ENCODE measurements at regions not wholly inside any gene's neighbourhood (a gene's known extent, or its start where the extent isn't known, plus 50 kb on each side); places are given as distances from the start of the nearest gene placed in this dataset.

DNA sequence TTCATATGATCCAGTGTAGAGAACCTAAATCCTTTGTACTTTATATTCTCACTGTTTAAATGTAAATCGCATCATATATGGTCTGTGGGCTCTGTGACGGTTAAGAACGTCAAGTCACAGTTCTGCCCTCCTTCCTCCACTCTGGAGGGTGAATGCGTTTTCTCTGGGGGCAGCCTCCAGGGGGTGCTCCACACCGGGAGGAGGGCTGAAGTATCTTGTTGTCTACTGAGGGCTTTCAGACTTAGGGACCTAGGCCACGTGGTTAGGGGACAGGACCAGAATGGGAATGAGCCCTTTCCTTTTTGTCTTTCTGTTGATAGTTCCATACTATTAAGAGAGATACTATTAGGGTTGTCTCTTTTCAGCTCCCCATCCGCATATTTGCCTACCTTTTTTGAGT lies 504.9 kb downstream of the FGF9 start:
- ChIA-PET CTCF (no interaction called here), POLR2A (no interaction called here)
- ATAC-seq = no peak
- intact Hi-C loops (cut with micrococcal nuclease; ENCODE audit: unreplicated experiment) (no loop called here), in situ Hi-C loops (cut with HindIII; ENCODE audit: low pct_unique_long_range_greater_than_20kb, low sequenced_read_pairs) (no loop called here)
- Histone ChIP-seq H3K27me3 (ENCODE audit: control insufficient read depth, insufficient read depth, low read length) (no peaks in the 10 kb centered on the region), H3K27ac (ENCODE audit: low read length) (no peak overlapping the region), H3K36me3 (ENCODE audit: control insufficient read depth, insufficient read depth, low read length) (no peaks in the 10 kb centered on the region; the same call in 1 of the 2 replicates), H3K9me3 (ENCODE audit: control insufficient read depth, insufficient read depth, low read depth, low read length) (no peaks in the 10 kb centered on the region), H3K4me3 (ENCODE audit: low read depth in 2 of 2, low read length in 2 of 2) (no peak overlapping the region), H3K4me1 (ENCODE audit: control insufficient read depth, insufficient read depth, low read length) (no peaks in the 10 kb centered on the region)
- TF ChIP-seq, protein P1, sequence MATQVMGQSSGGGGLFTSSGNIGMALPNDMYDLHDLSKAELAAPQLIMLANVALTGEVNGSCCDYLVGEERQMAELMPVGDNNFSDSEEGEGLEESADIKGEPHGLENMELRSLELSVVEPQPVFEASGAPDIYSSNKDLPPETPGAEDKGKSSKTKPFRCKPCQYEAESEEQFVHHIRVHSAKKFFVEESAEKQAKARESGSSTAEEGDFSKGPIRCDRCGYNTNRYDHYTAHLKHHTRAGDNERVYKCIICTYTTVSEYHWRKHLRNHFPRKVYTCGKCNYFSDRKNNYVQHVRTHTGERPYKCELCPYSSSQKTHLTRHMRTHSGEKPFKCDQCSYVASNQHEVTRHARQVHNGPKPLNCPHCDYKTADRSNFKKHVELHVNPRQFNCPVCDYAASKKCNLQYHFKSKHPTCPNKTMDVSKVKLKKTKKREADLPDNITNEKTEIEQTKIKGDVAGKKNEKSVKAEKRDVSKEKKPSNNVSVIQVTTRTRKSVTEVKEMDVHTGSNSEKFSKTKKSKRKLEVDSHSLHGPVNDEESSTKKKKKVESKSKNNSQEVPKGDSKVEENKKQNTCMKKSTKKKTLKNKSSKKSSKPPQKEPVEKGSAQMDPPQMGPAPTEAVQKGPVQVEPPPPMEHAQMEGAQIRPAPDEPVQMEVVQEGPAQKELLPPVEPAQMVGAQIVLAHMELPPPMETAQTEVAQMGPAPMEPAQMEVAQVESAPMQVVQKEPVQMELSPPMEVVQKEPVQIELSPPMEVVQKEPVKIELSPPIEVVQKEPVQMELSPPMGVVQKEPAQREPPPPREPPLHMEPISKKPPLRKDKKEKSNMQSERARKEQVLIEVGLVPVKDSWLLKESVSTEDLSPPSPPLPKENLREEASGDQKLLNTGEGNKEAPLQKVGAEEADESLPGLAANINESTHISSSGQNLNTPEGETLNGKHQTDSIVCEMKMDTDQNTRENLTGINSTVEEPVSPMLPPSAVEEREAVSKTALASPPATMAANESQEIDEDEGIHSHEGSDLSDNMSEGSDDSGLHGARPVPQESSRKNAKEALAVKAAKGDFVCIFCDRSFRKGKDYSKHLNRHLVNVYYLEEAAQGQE (IDR thresholded peaks at IDR 0.05; ENCODE audit: insufficient read depth in 1 of 2, low read depth in 2 of 2, low read length in 1 of 2) = no peak
- no peak for TF ChIP-seq TCF7L2 (IDR thresholded peaks at IDR 0.05; ENCODE audit: low read depth, low read length)
- TF ChIP-seq, protein P2, sequence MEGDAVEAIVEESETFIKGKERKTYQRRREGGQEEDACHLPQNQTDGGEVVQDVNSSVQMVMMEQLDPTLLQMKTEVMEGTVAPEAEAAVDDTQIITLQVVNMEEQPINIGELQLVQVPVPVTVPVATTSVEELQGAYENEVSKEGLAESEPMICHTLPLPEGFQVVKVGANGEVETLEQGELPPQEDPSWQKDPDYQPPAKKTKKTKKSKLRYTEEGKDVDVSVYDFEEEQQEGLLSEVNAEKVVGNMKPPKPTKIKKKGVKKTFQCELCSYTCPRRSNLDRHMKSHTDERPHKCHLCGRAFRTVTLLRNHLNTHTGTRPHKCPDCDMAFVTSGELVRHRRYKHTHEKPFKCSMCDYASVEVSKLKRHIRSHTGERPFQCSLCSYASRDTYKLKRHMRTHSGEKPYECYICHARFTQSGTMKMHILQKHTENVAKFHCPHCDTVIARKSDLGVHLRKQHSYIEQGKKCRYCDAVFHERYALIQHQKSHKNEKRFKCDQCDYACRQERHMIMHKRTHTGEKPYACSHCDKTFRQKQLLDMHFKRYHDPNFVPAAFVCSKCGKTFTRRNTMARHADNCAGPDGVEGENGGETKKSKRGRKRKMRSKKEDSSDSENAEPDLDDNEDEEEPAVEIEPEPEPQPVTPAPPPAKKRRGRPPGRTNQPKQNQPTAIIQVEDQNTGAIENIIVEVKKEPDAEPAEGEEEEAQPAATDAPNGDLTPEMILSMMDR (IDR thresholded peaks at IDR 0.05) = no peak
- no peak for TF ChIP-seq SIN3A (IDR thresholded peaks at IDR 0.05; ENCODE audit: borderline replicate concordance, insufficient read depth, low read depth, low read length)
- TF ChIP-seq POLR2AphosphoS5 (IDR thresholded peaks at IDR 0.05; ENCODE audit: low read depth, low read length) = no peak
- no TSS peak for BruUV-seq (replicated peaks)
- DNase-seq (ENCODE audit: low read depth, low spot score) = no peak

GRCh38 chr13:22176968-22177520 lies 506.2 kb downstream of the FGF9 start:
- ChIA-PET POLR2A (no interaction called here), CTCF (no interaction called here)
- no peak overlapping the region for H3K27ac ChIP-seq (ENCODE audit: low read length)
- no peaks in the 10 kb centered on the region; the same call in 1 of the 2 replicates for H3K36me3 ChIP-seq (ENCODE audit: control insufficient read depth, insufficient read depth, low read length)
- ATAC-seq = no peak
- no peaks in the 10 kb centered on the region for H3K9me3 ChIP-seq (ENCODE audit: control insufficient read depth, insufficient read depth, low read depth, low read length)
- TF ChIP-seq TCF7L2 (IDR thresholded peaks at IDR 0.05; ENCODE audit: low read depth, low read length) = no peak
- no peak for TF ChIP-seq SIN3A (IDR thresholded peaks at IDR 0.05; ENCODE audit: borderline replicate concordance, insufficient read depth, low read depth, low read length)
- TF ChIP-seq, protein P2 (IDR thresholded peaks at IDR 0.05) = no peak
- TF ChIP-seq, protein P1 (IDR thresholded peaks at IDR 0.05; ENCODE audit: insufficient read depth in 1 of 2, low read depth in 2 of 2, low read length in 1 of 2) = no peak
- no peak for TF ChIP-seq POLR2AphosphoS5 (IDR thresholded peaks at IDR 0.05; ENCODE audit: low read depth, low read length)
- intact Hi-C loops (cut with micrococcal nuclease; ENCODE audit: unreplicated experiment) = no loop called here
- H3K27me3 ChIP-seq (ENCODE audit: control insufficient read depth, insufficient read depth, low read length) = no peaks in the 10 kb centered on the region
- no TSS peak for BruUV-seq (replicated peaks)
- no peak overlapping the region for H3K4me3 ChIP-seq (ENCODE audit: low read depth in 2 of 2, low read length in 2 of 2)
- in situ Hi-C loops (cut with HindIII; ENCODE audit: low pct_unique_long_range_greater_than_20kb, low sequenced_read_pairs) = no loop called here
- no peak for DNase-seq (ENCODE audit: low read depth, low spot score)
- H3K4me1 ChIP-seq (ENCODE audit: control insufficient read depth, insufficient read depth, low read length) = no peaks in the 10 kb centered on the region
